ENCODE measurements at regions not wholly inside any gene's neighbourhood (a gene's known extent, or its start where the extent isn't known, plus 50 kb on each side); places are given as distances from the start of the nearest gene placed in this dataset.
"Not testable (repeated sequence)": the region's sequence is repeated elsewhere in the genome, so short reads cannot be mapped to it uniquely, and the experiment has no call there.

DNA sequence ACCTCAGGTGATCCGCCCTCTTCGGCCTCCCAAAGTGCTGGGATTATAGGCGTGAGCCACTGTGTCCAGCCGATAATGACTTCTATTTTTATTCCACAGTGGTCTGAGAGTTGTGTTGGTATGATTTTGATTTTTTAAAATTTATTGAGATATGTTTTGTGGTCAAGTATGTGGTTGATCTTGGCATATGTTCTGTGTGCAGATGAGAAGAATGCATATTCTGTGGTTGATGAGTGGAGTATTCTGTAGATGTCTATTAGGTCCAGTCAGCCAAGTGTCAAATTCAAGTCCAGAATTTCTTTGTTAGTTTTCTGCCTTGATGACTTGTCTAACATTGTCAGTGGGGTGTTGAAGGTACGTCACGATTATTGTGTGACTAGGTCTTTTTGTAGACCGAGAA is 338.2 kb upstream of the TARS1 start:
- TF ChIP-seq CTCF (IDR thresholded peaks at IDR 0.05; ENCODE audit: control extremely low read depth, extremely low read depth, low read depth, missing control alignments): no peak
- ChIA-PET CTCF (no interaction called here), POLR2A (no interaction called here)
- no peak for DNase-seq (ENCODE audit: extremely low spot score)

DNA sequence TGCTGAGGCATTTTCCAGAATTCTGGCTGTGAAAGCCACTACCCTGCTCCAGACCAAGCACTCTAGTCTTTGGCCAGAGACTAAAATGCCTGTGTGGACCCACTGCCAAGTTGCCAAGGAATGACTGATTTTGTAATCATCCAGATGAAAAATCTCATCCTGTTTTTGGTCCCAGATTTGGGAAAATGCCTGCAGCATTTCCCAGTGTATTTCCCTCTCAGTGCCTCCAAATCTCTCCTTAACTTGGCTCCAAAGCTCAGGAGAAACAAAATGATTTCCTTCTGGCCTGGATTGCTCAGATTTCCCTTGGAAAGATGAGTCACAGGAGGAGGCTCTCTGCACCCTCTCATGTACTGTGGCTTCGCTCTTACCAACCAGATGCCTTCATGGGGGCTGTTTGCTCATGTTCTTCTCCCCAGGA is 335.2 kb upstream of the TARS1 start:
- ChIA-PET POLR2A (no interaction called here), CTCF (no interaction called here)
- no peak for TF ChIP-seq CTCF (IDR thresholded peaks at IDR 0.05; ENCODE audit: control extremely low read depth, extremely low read depth, low read depth, missing control alignments)
- DNase-seq (ENCODE audit: extremely low spot score): no peak

DNA sequence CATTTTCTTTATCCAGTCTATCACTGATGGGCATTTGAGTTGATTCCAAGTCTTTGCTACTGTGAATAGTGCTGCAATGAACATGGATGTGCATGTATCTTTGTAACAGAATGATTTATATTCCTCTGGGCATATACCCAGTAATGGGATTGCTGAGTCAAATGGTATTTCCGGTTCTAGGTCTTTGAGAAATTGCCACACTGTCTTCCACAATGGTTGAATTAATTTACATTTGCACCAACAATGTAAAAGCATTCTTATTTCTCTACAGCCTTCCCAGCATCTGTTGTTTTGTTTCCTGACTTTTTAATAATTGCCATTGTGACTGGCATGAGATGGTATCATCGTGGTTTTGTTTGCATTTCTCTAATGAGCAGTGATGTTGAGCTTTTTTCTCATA is 330.3 kb upstream of the TARS1 start:
- CTCF ChIA-PET; DNase-seq (ENCODE audit: extremely low spot score); POLR2A ChIA-PET: not testable (repeated sequence)

DNA sequence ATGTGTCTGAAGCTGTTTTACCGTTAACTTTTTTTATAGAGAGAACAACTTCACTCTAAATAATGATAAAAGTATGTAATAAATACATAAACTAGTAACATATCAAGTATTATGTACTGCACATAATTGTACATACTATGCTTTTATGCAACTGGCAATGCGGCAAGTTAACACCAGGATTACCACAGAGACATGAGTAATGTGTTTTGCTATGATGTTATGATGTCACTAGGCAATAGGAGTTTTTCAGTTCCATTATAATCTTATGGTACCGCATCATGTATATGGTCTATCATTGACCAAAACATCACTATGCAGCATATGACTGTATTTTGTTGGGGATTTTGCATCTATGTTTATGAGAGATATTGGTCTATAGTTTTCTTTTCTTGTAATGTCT is 326.4 kb upstream of the TARS1 start:
- ChIA-PET CTCF (no interaction called here), POLR2A (no interaction called here)
- DNase-seq (ENCODE audit: extremely low spot score): no peak
- no peak for TF ChIP-seq CTCF (IDR thresholded peaks at IDR 0.05; ENCODE audit: control extremely low read depth, extremely low read depth, low read depth, missing control alignments)

- POLR2A ChIA-PET: no interaction called here
- no peak for DNase-seq (ENCODE audit: extremely low spot score)
- CTCF ChIA-PET: no interaction called here
- no peak for TF ChIP-seq CTCF (IDR thresholded peaks at IDR 0.05; ENCODE audit: control extremely low read depth, extremely low read depth, low read depth, missing control alignments)
Observed at GRCh38 chr5:33115467-33115866, 325.3 kb upstream of the TARS1 start.

GRCh38 chr5:33118761-33119415 is 321.9 kb upstream of the TARS1 start:
- no peak for TF ChIP-seq CTCF (IDR thresholded peaks at IDR 0.05; ENCODE audit: control extremely low read depth, extremely low read depth, low read depth, missing control alignments)
- POLR2A ChIA-PET: no interaction called here
- no peak for DNase-seq (ENCODE audit: extremely low spot score)
- CTCF ChIA-PET: interaction anchor here (0.9 kb wide), 1 partner anchor 24 kb away, joined by 3 read pairs; no protein-coding TSS in a partner anchor

GRCh38 chr5:33120671-33121070 is 320.1 kb upstream of the TARS1 start:
- TF ChIP-seq CTCF (IDR thresholded peaks at IDR 0.05; ENCODE audit: control extremely low read depth, extremely low read depth, low read depth, missing control alignments): no peak
- ChIA-PET POLR2A (no interaction called here), CTCF (no interaction called here)
- DNase-seq (ENCODE audit: extremely low spot score): no peak

Data from GM10248 (cell line).